Hepatocyte (in vitro differentiated cells): ENCODE measurements at regions not wholly inside any gene's neighbourhood (a gene's known extent, or its start where the extent isn't known, plus 50 kb on each side); places are given as distances from the start of the nearest gene placed in this dataset.

Source experiments
- DNase-seq: peaks from one replicate; pipeline ENCODE4 v3.0.0-alpha.2; 2016; ENCODE audit warnings: low spot score
- H2AFZ ChIP-seq: fragments of 200-600 bp; sonication (generic); 2 replicates; pipeline ENCODE4 v1.6.0; 2016; ENCODE audit warnings: antibody characterized with exemption, mild to moderate bottlenecking
- H3K27ac ChIP-seq: fragments of 200-600 bp; sonication (generic); 2 replicates; pipeline ENCODE4 v1.5.1; 2016; ENCODE audit warnings: mild to moderate bottlenecking
- H3K27me3 ChIP-seq: fragments of 200-600 bp; sonication (generic); 2 replicates; pipeline ENCODE4 v1.6.1; 2016
- H3K36me3 ChIP-seq: fragments of 200-600 bp; sonication (generic); replicated peaks from 2 replicates; pipeline ENCODE4 v1.5.1; 2016; ENCODE audit warnings: low read depth; ENCODE audit not compliant: insufficient read depth
- H3K4me1 ChIP-seq: fragments of 200-600 bp; sonication (generic); 2 replicates; pipeline ENCODE4 v1.5.1; 2016; ENCODE audit warnings: mild to moderate bottlenecking, moderate library complexity; ENCODE audit not compliant: insufficient read depth
- H3K4me2 ChIP-seq: fragments of 200-600 bp; sonication (generic); 2 replicates; pipeline ENCODE4 v1.6.0; 2016
- H3K4me3 ChIP-seq: fragments of 200-600 bp; sonication (generic); 2 replicates; pipeline ENCODE4 v1.5.1; 2016; ENCODE audit warnings: mild to moderate bottlenecking
- H3K79me2 ChIP-seq: fragments of 200-600 bp; sonication (generic); 2 replicates; pipeline ENCODE4 v1.6.0; 2017; ENCODE audit warnings: mild to moderate bottlenecking
- H3K9me2 ChIP-seq: fragments of 200-600 bp; sonication (generic); replicated peaks from 2 replicates; pipeline ENCODE4 v1.6.0; 2017; ENCODE audit warnings: mild to moderate bottlenecking; ENCODE audit not compliant: insufficient read depth
- H3K9me3 ChIP-seq: fragments of 200-600 bp; sonication (generic); 2 replicates; pipeline ENCODE4 v1.5.1; 2016; ENCODE audit warnings: low read depth, mild to moderate bottlenecking
- H4K20me1 ChIP-seq: fragments of 200-600 bp; sonication (generic); 2 replicates; pipeline ENCODE4 v1.6.0; 2016; ENCODE audit warnings: mild to moderate bottlenecking; ENCODE audit not compliant: insufficient read depth, poor library complexity, severe bottlenecking
- CTCF ChIP-seq: fragments of 200-600 bp; sonication (generic); IDR thresholded peaks from 2 replicates; pipeline ENCODE4 v1.5.1; 2016; ENCODE audit warnings: antibody characterized with exemption, mild to moderate bottlenecking; ENCODE audit not compliant: poor library complexity
- EZH2 ChIP-seq: fragments of 200-600 bp; sonication (generic); IDR thresholded peaks from 2 replicates; pipeline ENCODE4 v1.6.1; 2016; ENCODE audit warnings: antibody characterized with exemption, mild to moderate bottlenecking, borderline replicate concordance
- EZH2phosphoT487 ChIP-seq: fragments of 200-600 bp; sonication (generic); IDR thresholded peaks from one replicate; pipeline ENCODE4 v1.6.1; 2018; ENCODE audit warnings: antibody characterized with exemption, mild to moderate bottlenecking, low read depth, moderate library complexity; ENCODE audit not compliant: unreplicated experiment, severe bottlenecking
- WGBS: methylation state at CpG from one replicate; pipeline ENCODE4 v1.1.6; 2016; ENCODE audit warnings: low lambda C conversion rate; ENCODE audit errors: missing lambda C conversion rate; 5-methylcytosine and 5-hydroxymethylcytosine counted together

- Histone ChIP-seq H3K9me2 (no peaks in the 10 kb centered on the region), H3K4me3 (no peak overlapping the region), H3K4me2 (no peak overlapping the region), H3K27me3 (no peaks in the 10 kb centered on the region), H3K36me3 (no peaks in the 10 kb centered on the region), H3K27ac (peak overlapping the region; percentile 91), H4K20me1 (no peaks in the 10 kb centered on the region), H3K9me3 (no peaks in the 10 kb centered on the region), H3K4me1 (peaks cover 19% of the 10 kb centered on the region), H2AFZ (no peak overlapping the region), H3K79me2 (no peaks in the 10 kb centered on the region)
- DNase-seq = peak; percentile 80
- no peak for TF ChIP-seq EZH2
- TF ChIP-seq CTCF = no peak
- TF ChIP-seq EZH2phosphoT487 = no peak
- WGBS = 85% methylated on average over 1 of the region's 1 CpG
These were observed 55.7 kb upstream of the PTGR2 start for GRCh38 chr14:73795974-73796373.

GRCh38 chr14:73795466-73795865 is 56.2 kb upstream of the PTGR2 start:
- Histone ChIP-seq H3K9me3 (no peaks in the 10 kb centered on the region), H3K27ac (peak overlapping the region; percentile 91), H3K27me3 (no peaks in the 10 kb centered on the region), H3K4me1 (peaks cover 24% of the 10 kb centered on the region), H2AFZ (no peak overlapping the region), H3K36me3 (no peaks in the 10 kb centered on the region), H3K79me2 (no peaks in the 10 kb centered on the region), H3K4me3 (no peak overlapping the region), H3K9me2 (no peaks in the 10 kb centered on the region), H4K20me1 (no peaks in the 10 kb centered on the region), H3K4me2 (peak overlapping the region; percentile 57)
- DNase-seq = no peak
- TF ChIP-seq EZH2 (no peak), CTCF (no peak), EZH2phosphoT487 (no peak)
- 97% methylated on average over 3 of the region's 3 CpGs for WGBS

- H4K20me1 ChIP-seq = no peaks in the 10 kb centered on the region
- H3K79me2 ChIP-seq = no peaks in the 10 kb centered on the region
- no peaks in the 10 kb centered on the region for H3K9me2 ChIP-seq
- no peak overlapping the region for H3K4me3 ChIP-seq
- H3K4me2 ChIP-seq = no peak overlapping the region
- H3K27ac ChIP-seq = peak overlapping the region; percentile 91
- H3K36me3 ChIP-seq = no peaks in the 10 kb centered on the region
- H3K27me3 ChIP-seq = no peaks in the 10 kb centered on the region
- H3K4me1 ChIP-seq = peaks cover 35% of the 10 kb centered on the region
- TF ChIP-seq EZH2 (no peak), CTCF (no peak), EZH2phosphoT487 (no peak)
- H2AFZ ChIP-seq = no peak overlapping the region
- no peaks in the 10 kb centered on the region for H3K9me3 ChIP-seq
- 89% methylated on average over 1 of the region's 1 CpG for WGBS
- DNase-seq = no peak
These were observed 57.5 kb upstream of the PTGR2 start for GRCh38 chr14:73794146-73794545.

GRCh38 chr14:73792481-73792880 is 59.1 kb upstream of the PTGR2 start:
- Histone ChIP-seq H3K4me3 (no peak overlapping the region), H3K27ac (no peak overlapping the region), H3K9me2 (no peaks in the 10 kb centered on the region), H3K4me2 (no peak overlapping the region), H3K27me3 (no peaks in the 10 kb centered on the region), H3K36me3 (no peaks in the 10 kb centered on the region), H4K20me1 (no peaks in the 10 kb centered on the region), H3K4me1 (peaks cover 52% of the 10 kb centered on the region), H3K79me2 (peaks cover 9% of the 10 kb centered on the region), H3K9me3 (no peaks in the 10 kb centered on the region), H2AFZ (no peak overlapping the region)
- 79% methylated on average over 4 of the region's 4 CpGs for WGBS
- DNase-seq = no peak
- no peak for TF ChIP-seq EZH2phosphoT487
- no peak for TF ChIP-seq EZH2
- TF ChIP-seq CTCF = no peak
